ENCODE measurements at regions not wholly inside any gene's neighbourhood (a gene's known extent, or its start where the extent isn't known, plus 50 kb on each side); places are given as distances from the start of the nearest gene placed in this dataset.

GRCh38 chr13:64429691-64430090, 2800.4 kb downstream of the PCDH9 start:
- Histone ChIP-seq H3K9me3 (no peaks in the 10 kb centered on the region), H3K4me1 (no peaks in the 10 kb centered on the region), H3K36me3 (no peaks in the 10 kb centered on the region), H3K4me3 (no peak overlapping the region), H3K27me3 (no peaks in the 10 kb centered on the region), H3K27ac (no peak overlapping the region)
- WGBS, 2 donors (ENCODE audit: low coverage in 1 of 2) = 68 to 100% methylated on average over 2 of the region's 2 CpGs
- TF ChIP-seq POLR2AphosphoS5 (IDR thresholded peaks at IDR 0.05) (no peak), EP300 (IDR thresholded peaks at IDR 0.05) (no peak), POLR2A (IDR thresholded peaks at IDR 0.05) (no peak)
- TF ChIP-seq, protein P1, sequence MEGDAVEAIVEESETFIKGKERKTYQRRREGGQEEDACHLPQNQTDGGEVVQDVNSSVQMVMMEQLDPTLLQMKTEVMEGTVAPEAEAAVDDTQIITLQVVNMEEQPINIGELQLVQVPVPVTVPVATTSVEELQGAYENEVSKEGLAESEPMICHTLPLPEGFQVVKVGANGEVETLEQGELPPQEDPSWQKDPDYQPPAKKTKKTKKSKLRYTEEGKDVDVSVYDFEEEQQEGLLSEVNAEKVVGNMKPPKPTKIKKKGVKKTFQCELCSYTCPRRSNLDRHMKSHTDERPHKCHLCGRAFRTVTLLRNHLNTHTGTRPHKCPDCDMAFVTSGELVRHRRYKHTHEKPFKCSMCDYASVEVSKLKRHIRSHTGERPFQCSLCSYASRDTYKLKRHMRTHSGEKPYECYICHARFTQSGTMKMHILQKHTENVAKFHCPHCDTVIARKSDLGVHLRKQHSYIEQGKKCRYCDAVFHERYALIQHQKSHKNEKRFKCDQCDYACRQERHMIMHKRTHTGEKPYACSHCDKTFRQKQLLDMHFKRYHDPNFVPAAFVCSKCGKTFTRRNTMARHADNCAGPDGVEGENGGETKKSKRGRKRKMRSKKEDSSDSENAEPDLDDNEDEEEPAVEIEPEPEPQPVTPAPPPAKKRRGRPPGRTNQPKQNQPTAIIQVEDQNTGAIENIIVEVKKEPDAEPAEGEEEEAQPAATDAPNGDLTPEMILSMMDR (IDR thresholded peaks at IDR 0.05) = no peak
- no peak for ATAC-seq

- no peaks in the 10 kb centered on the region for H3K36me3 ChIP-seq
- H3K27ac ChIP-seq = no peak overlapping the region
- H3K9me3 ChIP-seq = no peaks in the 10 kb centered on the region
- no peak for ATAC-seq
- no peaks in the 10 kb centered on the region for H3K27me3 ChIP-seq
- TF ChIP-seq, protein P1 (IDR thresholded peaks at IDR 0.05) = no peak
- TF ChIP-seq POLR2A (IDR thresholded peaks at IDR 0.05) (no peak), POLR2AphosphoS5 (IDR thresholded peaks at IDR 0.05) (no peak), EP300 (IDR thresholded peaks at IDR 0.05) (no peak)
- H3K4me1 ChIP-seq = no peaks in the 10 kb centered on the region
- no peak overlapping the region for H3K4me3 ChIP-seq
Observed at GRCh38 chr13:64428196-64428595, 2801.9 kb downstream of the PCDH9 start.

DNA sequence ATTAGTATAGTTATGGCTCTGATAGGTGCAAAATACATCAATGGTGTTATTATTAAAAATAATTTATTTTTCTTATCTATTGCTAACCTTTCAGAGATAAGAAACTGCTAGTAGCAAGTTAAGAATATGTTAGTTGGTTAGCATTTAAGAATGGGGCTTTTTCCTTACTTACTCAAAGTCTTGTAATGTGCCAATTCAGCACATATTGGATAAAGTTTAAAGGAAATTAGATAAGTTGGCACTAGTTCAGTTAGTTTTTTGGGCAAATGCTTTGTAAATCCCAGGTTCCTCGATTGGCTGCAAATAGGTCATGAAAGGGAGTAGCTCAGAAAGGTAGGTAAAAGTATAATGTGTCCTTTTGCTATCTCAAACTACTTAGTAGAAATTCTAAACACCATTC, 2806.7 kb downstream of the PCDH9 start:
- Histone ChIP-seq H3K36me3 (no peaks in the 10 kb centered on the region), H3K9me3 (no peaks in the 10 kb centered on the region), H3K27ac (no peak overlapping the region), H3K4me3 (no peak overlapping the region), H3K27me3 (no peaks in the 10 kb centered on the region), H3K4me1 (no peaks in the 10 kb centered on the region)
- 75 to 100% methylated on average over 1 of the region's 1 CpG for WGBS, 2 donors (ENCODE audit: low coverage in 1 of 2)
- TF ChIP-seq EP300 (IDR thresholded peaks at IDR 0.05) (no peak), POLR2AphosphoS5 (IDR thresholded peaks at IDR 0.05) (no peak), POLR2A (IDR thresholded peaks at IDR 0.05) (no peak)
- TF ChIP-seq, protein P1 (IDR thresholded peaks at IDR 0.05) = no peak
- ATAC-seq = no peak

GRCh38 chr13:64420181-64420580, 2810.0 kb downstream of the PCDH9 start:
- ATAC-seq = no peak
- Histone ChIP-seq H3K9me3 (no peaks in the 10 kb centered on the region), H3K27me3 (no peaks in the 10 kb centered on the region), H3K27ac (no peak overlapping the region), H3K4me1 (no peaks in the 10 kb centered on the region), H3K36me3 (no peaks in the 10 kb centered on the region), H3K4me3 (no peak overlapping the region)
- 93 to 96% methylated on average over 3 of the region's 3 CpGs for WGBS, 2 donors (ENCODE audit: low coverage in 1 of 2)
- no peak for TF ChIP-seq POLR2A (IDR thresholded peaks at IDR 0.05)
- TF ChIP-seq POLR2AphosphoS5 (IDR thresholded peaks at IDR 0.05) = no peak
- TF ChIP-seq, protein P1 (IDR thresholded peaks at IDR 0.05) = no peak
- no peak for TF ChIP-seq EP300 (IDR thresholded peaks at IDR 0.05)

DNA sequence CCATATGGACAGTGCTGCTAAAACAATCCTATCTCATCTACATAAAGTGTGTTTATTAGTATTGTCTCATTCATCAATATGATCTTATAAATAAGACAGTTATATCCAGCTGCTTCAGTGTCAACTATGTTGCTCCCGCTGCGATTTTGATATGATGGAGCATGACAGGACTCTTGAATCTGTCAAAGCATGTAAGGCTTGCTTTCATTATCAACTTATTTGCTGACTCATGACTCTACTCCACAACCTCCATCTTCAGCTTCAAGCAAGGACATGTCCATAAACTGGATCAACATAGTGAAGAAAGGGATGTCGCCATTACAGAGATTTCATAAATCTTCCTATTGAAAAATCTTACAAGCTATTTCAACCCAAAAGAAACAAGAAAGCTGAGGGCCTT, 2812.6 kb downstream of the PCDH9 start:
- TF ChIP-seq, protein P1 (IDR thresholded peaks at IDR 0.05) = no peak
- TF ChIP-seq EP300 (IDR thresholded peaks at IDR 0.05) (no peak), POLR2A (IDR thresholded peaks at IDR 0.05) (no peak), POLR2AphosphoS5 (IDR thresholded peaks at IDR 0.05) (no peak)
- ATAC-seq = no peak
- no peaks in the 10 kb centered on the region for H3K27me3 ChIP-seq
- H3K27ac ChIP-seq = no peak overlapping the region
- no peaks in the 10 kb centered on the region for H3K4me1 ChIP-seq
- 96 to 100% methylated on average over 1 to 3 of the region's 3 CpGs for WGBS, 2 donors (ENCODE audit: low coverage in 1 of 2)
- H3K9me3 ChIP-seq = no peaks in the 10 kb centered on the region
- no peaks in the 10 kb centered on the region for H3K36me3 ChIP-seq
- no peak overlapping the region for H3K4me3 ChIP-seq

Measured in gastroesophageal sphincter (tissue), 4 donors.